Limb (tissue), 2 donors: ENCODE measurements at regions not wholly inside any gene's neighbourhood (a gene's known extent, or its start where the extent isn't known, plus 50 kb on each side); places are given as distances from the start of the nearest gene placed in this dataset.
"Not testable (repeated sequence)": the region's sequence is repeated elsewhere in the genome, so short reads cannot be mapped to it uniquely, and the experiment has no call there.

ENCODE experiments used
- DNase-seq, 2 donors: peaks; one replicate each; pipeline ENCODE4 v3.0.0-alpha.2; 2016; ENCODE audit errors: extremely low spot score in 2 of 2

- not testable (repeated sequence) for DNase-seq
Measured at GRCh38 chr10:46645110-46645509, 66.2 kb downstream of the SYT15 start.

- DNase-seq: not testable (repeated sequence)
Measured at GRCh38 chr10:46646132-46646531, 67.2 kb downstream of the SYT15 start.

GRCh38 chr10:46650967-46651366 lies 72.0 kb downstream of the SYT15 start:
- not testable (repeated sequence) for DNase-seq

- not testable (repeated sequence) for DNase-seq
Measured at GRCh38 chr10:46657437-46657836, 78.5 kb downstream of the SYT15 start.

- not testable (repeated sequence) for DNase-seq
Measured at GRCh38 chr10:46660027-46660834, 81.3 kb downstream of the SYT15 start.

GRCh38 chr10:46660835-46661164 lies 81.9 kb downstream of the SYT15 start:
- not testable (repeated sequence) for DNase-seq

GRCh38 chr10:46665536-46665935 lies 86.6 kb downstream of the SYT15 start:
- not testable (repeated sequence) for DNase-seq

GRCh38 chr10:46668357-46668997 lies 89.5 kb downstream of the SYT15 start:
- DNase-seq: not testable (repeated sequence)

GRCh38 chr10:46677836-46678435 lies 99.0 kb downstream of the SYT15 start:
- not testable (repeated sequence) for DNase-seq

GRCh38 chr10:46691397-46691796 lies 112.5 kb downstream of the SYT15 start:
- not testable (repeated sequence) for DNase-seq

- DNase-seq: not testable (repeated sequence)
Measured at GRCh38 chr10:46693218-46693617, 114.3 kb downstream of the SYT15 start.

GRCh38 chr10:46717264-46717663 lies 138.3 kb downstream of the SYT15 start:
- not testable (repeated sequence) for DNase-seq

GRCh38 chr10:46718014-46718413 lies 139.1 kb downstream of the SYT15 start:
- DNase-seq: not testable (repeated sequence)

GRCh38 chr10:46720386-46720785 lies 141.5 kb downstream of the SYT15 start:
- DNase-seq: peak in 1 of 2 donors; percentile 16

- DNase-seq: not testable (repeated sequence)
Measured at GRCh38 chr10:46720811-46721518, 142.0 kb downstream of the SYT15 start.

- not testable (repeated sequence) for DNase-seq
Measured at GRCh38 chr10:46724258-46724657, 145.3 kb downstream of the SYT15 start.

- not testable (repeated sequence) for DNase-seq
Measured at GRCh38 chr10:46728359-46728758, 149.4 kb downstream of the SYT15 start.

- not testable (repeated sequence) for DNase-seq
Measured at GRCh38 chr10:46730729-46731128, 151.8 kb downstream of the SYT15 start.

GRCh38 chr10:46733635-46734261 lies 154.8 kb downstream of the SYT15 start:
- DNase-seq: not testable (repeated sequence)

GRCh38 chr10:46734262-46734642 lies 155.3 kb downstream of the SYT15 start:
- not testable (repeated sequence) for DNase-seq

- not testable (repeated sequence) for DNase-seq
Measured at GRCh38 chr10:46739919-46740318, 161.0 kb downstream of the SYT15 start.
